ENCODE measurements at regions not wholly inside any gene's neighbourhood (a gene's known extent, or its start where the extent isn't known, plus 50 kb on each side); places are given as distances from the start of the nearest gene placed in this dataset.

GRCh38 chr10:62726638-62727037 is 77.9 kb upstream of the ADO start:
- no peak for TF ChIP-seq CTCF (IDR thresholded peaks at IDR 0.05)
- no peak for TF ChIP-seq EZH2 (IDR thresholded peaks at IDR 0.05; ENCODE audit: borderline replicate concordance, insufficient read depth, low read depth, low read length, poor library complexity, severe bottlenecking)
